ENCODE measurements at regions not wholly inside any gene's neighbourhood (a gene's known extent, or its start where the extent isn't known, plus 50 kb on each side); places are given as distances from the start of the nearest gene placed in this dataset.
A peak's percentile ranks its signal among the peaks of the same experiment; 100 is the strongest.
"Not testable (repeated sequence)": the region's sequence is repeated elsewhere in the genome, so short reads cannot be mapped to it uniquely, and the experiment has no call there.

DNA sequence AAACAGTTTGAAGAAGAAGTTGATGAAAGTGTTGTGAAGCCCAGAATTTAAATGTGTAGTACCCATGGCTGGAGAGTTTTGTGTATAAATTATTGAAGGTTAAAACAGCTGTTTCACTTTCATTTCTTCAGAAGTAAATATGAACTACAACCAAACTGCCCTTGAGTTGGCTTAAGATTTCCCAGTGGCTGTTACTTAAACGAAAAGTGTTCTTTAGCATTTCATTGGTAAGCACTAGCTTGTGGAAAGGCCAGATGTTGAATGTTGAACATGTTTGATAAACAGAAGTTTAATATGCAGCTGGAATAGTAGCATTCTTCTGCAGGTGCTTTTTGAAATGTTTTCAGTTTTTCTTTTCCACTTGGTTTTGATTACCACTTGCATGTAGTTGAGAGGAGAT, 83.2 kb upstream of the TNRC6B start:
- no peaks in the 10 kb centered on the region for H3K9me3 ChIP-seq (ENCODE audit: control insufficient read depth, low read length, poor library complexity, severe bottlenecking)
- Mint-ChIP-seq H3K27ac (no peak overlapping the region), H3K4me1 (peaks cover 43% of the 10 kb centered on the region), H3K4me3 (peak overlapping the region; percentile 77), H3K36me3 (ENCODE audit: low read depth) (no peaks in the 10 kb centered on the region), H3K27me3 (no peaks in the 10 kb centered on the region)
- DNase-seq: no peak
- ATAC-seq: peak; percentile 53

GRCh38 chr22:40099887-40100286, 77.8 kb upstream of the TNRC6B start:
- H3K27ac Mint-ChIP-seq; H3K36me3 Mint-ChIP-seq (ENCODE audit: low read depth); ATAC-seq; H3K9me3 ChIP-seq (ENCODE audit: control insufficient read depth, low read length, poor library complexity, severe bottlenecking); H3K4me3 Mint-ChIP-seq; H3K27me3 Mint-ChIP-seq; DNase-seq: not testable (repeated sequence)
- peaks cover 39% of the 10 kb centered on the region for H3K4me1 Mint-ChIP-seq

DNA sequence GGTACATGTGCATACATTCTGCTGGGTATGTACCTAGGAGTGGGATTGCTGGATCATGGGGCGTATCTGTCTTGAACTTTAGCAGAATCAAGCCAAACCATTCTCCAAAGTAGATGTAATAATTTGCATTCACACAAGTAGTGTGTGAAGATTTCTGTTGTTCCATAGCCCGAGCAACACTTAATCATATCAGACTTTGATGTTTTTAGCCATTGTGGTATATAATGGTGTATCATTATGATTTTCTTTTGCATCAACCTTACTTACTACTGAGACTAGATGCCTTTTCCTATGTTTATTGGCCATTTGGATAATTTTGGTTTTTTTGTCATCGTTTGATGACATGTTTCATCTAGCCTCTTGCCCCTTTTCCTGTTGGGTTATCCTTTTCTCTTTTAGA, 72.0 kb upstream of the TNRC6B start:
- no peak for ATAC-seq
- peaks cover 2% of the 10 kb centered on the region for H3K36me3 Mint-ChIP-seq (ENCODE audit: low read depth)
- H3K4me1 Mint-ChIP-seq: peaks cover 51% of the 10 kb centered on the region
- no peak overlapping the region for H3K4me3 Mint-ChIP-seq
- DNase-seq: no peak
- no peaks in the 10 kb centered on the region for H3K27me3 Mint-ChIP-seq
- H3K9me3 ChIP-seq (ENCODE audit: control insufficient read depth, low read length, poor library complexity, severe bottlenecking): no peaks in the 10 kb centered on the region
- H3K27ac Mint-ChIP-seq: peak overlapping the region; percentile 91

DNA sequence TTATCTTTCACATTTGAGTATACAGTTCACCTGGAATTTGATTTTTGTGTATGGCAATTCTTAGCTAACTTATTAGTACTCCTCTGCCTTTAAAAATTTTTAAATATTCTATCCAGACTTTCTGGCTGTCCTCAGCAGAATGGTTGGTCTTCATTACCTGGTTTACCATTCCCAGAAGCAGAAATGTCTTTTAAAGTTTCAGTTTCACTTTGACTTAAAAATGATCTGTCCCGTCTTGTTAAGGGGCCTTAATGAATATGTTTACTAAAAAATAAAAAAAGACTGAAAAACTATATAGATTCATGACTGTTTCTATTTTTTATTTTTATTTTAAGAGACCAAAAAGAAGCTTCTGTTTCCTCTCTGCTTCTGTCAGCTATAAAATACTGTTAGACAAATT, 70.5 kb upstream of the TNRC6B start:
- ATAC-seq (no peak), DNase-seq (no peak)
- Mint-ChIP-seq H3K36me3 (ENCODE audit: low read depth) (no peaks in the 10 kb centered on the region), H3K27me3 (no peaks in the 10 kb centered on the region), H3K27ac (peak overlapping the region; percentile 91), H3K4me3 (peak overlapping the region; percentile 82), H3K4me1 (peaks cover 53% of the 10 kb centered on the region)
- no peaks in the 10 kb centered on the region for H3K9me3 ChIP-seq (ENCODE audit: control insufficient read depth, low read length, poor library complexity, severe bottlenecking)

GRCh38 chr22:40107851-40108378, 69.8 kb upstream of the TNRC6B start:
- Mint-ChIP-seq H3K27ac (peak overlapping the region; percentile 91), H3K36me3 (ENCODE audit: low read depth) (no peaks in the 10 kb centered on the region), H3K4me3 (peak overlapping the region; percentile 82), H3K27me3 (no peaks in the 10 kb centered on the region), H3K4me1 (peaks cover 57% of the 10 kb centered on the region)
- peak; percentile 72 for ATAC-seq
- H3K9me3 ChIP-seq (ENCODE audit: control insufficient read depth, low read length, poor library complexity, severe bottlenecking): no peaks in the 10 kb centered on the region
- DNase-seq: no peak

DNA sequence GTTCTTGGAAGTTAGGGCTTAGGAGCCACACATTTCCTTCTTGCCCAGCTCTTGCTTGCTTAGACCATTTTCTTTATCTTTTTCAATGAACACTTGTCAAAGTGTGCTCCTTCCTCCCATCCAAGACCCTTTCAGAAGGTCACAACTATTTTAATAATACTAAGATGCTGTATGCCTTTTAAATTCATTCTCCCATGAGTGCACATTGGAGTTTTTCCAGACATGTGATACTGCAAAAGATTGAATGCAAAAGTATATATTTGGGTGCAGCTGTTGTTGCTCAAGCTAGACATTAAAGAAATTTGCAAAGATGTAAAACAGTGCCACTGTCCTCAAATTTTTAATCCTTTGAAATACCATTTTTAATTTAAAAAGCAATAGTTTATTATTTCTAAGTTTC, 69.3 kb upstream of the TNRC6B start:
- Mint-ChIP-seq H3K27ac (peak overlapping the region; percentile 91), H3K36me3 (ENCODE audit: low read depth) (no peaks in the 10 kb centered on the region), H3K4me1 (peaks cover 57% of the 10 kb centered on the region), H3K4me3 (peak overlapping the region; percentile 82), H3K27me3 (no peaks in the 10 kb centered on the region)
- ATAC-seq (no peak), DNase-seq (no peak)
- H3K9me3 ChIP-seq (ENCODE audit: control insufficient read depth, low read length, poor library complexity, severe bottlenecking): no peaks in the 10 kb centered on the region

DNA sequence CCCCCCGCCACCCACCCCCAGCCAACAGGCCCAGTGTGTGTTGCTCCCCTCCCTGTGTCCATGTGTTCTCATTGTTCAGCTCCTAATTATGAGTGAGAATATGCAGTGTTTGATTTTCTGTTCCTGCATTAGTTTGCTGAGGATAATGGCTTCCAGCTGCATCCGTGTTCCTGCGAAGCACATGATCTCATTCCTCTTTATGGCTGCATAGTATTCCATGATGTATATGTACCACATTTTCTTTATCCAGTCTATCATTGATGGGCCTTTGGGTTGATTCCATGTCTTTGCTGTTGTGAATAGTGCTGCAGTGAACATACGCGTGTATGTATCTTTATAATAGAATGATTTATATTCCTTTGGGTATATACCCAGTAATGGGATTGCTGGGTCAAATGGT, 68.8 kb upstream of the TNRC6B start:
- not testable (repeated sequence) for H3K36me3 Mint-ChIP-seq (ENCODE audit: low read depth); H3K9me3 ChIP-seq (ENCODE audit: control insufficient read depth, low read length, poor library complexity, severe bottlenecking); ATAC-seq; H3K27me3 Mint-ChIP-seq; DNase-seq; H3K4me3 Mint-ChIP-seq; H3K27ac Mint-ChIP-seq
- peaks cover 60% of the 10 kb centered on the region for H3K4me1 Mint-ChIP-seq

DNA sequence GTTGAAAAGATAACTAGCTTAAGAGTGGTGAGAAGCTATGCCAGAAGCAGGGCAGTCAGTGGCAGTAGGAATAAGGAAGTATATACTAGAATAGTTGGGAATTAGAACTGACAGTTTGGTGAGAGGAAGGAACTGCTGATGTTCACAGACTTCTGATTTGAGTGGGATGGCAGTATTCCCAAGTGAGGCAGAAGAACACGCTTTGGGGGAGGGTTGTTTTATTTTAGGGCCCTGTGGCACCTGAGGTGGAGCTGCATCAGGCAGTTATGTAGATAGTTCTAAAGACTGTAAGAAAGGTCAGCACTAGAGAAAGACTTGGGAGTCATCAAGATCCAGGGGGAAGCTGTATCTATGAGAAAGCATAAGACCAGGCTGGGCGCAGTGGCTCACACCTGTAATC, 66.3 kb upstream of the TNRC6B start:
- no peaks in the 10 kb centered on the region for H3K9me3 ChIP-seq (ENCODE audit: control insufficient read depth, low read length, poor library complexity, severe bottlenecking)
- peaks cover 62% of the 10 kb centered on the region for H3K4me1 Mint-ChIP-seq
- no peaks in the 10 kb centered on the region for H3K36me3 Mint-ChIP-seq (ENCODE audit: low read depth)
- DNase-seq (no peak), ATAC-seq (no peak)
- peak overlapping the region; percentile 86 for H3K27ac Mint-ChIP-seq
- H3K27me3 Mint-ChIP-seq: no peaks in the 10 kb centered on the region
- H3K4me3 Mint-ChIP-seq: no peak overlapping the region

GRCh38 chr22:40112595-40112994, 65.1 kb upstream of the TNRC6B start:
- no peak for ATAC-seq
- H3K27me3 Mint-ChIP-seq: no peaks in the 10 kb centered on the region

GRCh38 chr22:40113696-40114095, 64.0 kb upstream of the TNRC6B start:
- ATAC-seq (no peak), DNase-seq (no peak)
- Mint-ChIP-seq H3K36me3 (ENCODE audit: low read depth) (no peaks in the 10 kb centered on the region), H3K27ac (peak overlapping the region; percentile 76), H3K4me3 (no peak overlapping the region), H3K27me3 (no peaks in the 10 kb centered on the region), H3K4me1 (peaks cover 66% of the 10 kb centered on the region)
- H3K9me3 ChIP-seq (ENCODE audit: control insufficient read depth, low read length, poor library complexity, severe bottlenecking): no peaks in the 10 kb centered on the region

More at GRCh38 chr22:40112595-40112994, 65.1 kb upstream of the TNRC6B start:
- H3K9me3 ChIP-seq (ENCODE audit: control insufficient read depth, low read length, poor library complexity, severe bottlenecking): no peaks in the 10 kb centered on the region
- Mint-ChIP-seq H3K4me3 (no peak overlapping the region), H3K36me3 (ENCODE audit: low read depth) (no peaks in the 10 kb centered on the region), H3K27ac (peak overlapping the region; percentile 86), H3K4me1 (peaks cover 66% of the 10 kb centered on the region)
- no peak for DNase-seq

DNA sequence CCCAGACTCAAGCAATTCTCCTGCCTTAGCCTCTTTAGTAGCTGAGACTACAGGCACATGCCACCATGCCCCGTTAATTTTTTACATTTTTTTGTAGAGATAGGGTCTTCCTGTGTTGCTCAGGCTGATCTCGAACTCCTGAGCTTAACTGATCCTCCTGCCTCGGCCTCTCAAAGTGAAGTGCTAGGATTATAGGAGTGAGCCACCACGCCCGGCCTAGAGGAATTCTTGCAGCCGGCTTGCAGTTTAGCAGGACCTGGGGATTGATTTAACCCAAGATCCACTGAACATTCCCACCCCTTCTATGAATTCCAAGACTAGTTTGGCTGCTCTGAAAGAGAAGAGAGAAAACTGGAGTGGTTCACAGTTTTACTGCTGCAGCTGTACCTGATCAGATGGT, 63.3 kb upstream of the TNRC6B start:
- Mint-ChIP-seq H3K27ac (no peak overlapping the region), H3K4me3 (no peak overlapping the region)

DNA sequence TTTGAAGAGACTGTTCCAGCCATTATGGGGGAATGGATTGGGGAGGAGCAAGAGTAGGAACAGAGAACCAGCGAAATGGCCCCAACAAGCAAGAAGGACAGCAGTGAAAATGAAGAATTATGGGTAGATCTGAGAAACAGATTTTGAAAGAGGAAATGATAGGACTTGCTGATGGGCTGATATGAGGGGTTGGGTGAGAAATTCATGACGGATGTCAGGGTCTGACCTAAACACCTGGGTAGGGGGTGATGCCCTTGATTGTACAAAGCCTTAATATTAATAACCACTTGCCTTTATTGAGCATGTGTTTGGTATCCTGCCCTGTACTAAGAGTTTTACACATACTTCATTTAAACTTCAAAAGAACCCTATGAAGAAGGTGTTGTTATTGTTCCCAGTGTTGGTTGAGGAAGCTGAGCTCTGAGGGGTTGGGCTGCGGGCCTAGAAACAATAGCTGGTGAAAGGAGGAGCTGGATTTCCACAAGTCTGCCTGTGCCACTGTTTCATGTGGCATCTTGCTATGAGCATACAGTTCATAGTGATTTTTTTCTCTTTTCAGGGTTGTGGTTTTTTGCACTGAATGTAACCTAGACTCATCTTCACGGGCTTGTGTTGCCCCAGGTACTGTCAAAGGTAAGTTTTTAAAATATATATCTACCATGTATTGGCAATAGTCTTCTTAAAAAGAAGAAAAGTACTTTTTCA, 61.1 kb upstream of the TNRC6B start:
- peaks cover 70% of the 10 kb centered on the region for H3K4me1 Mint-ChIP-seq
- DNase-seq (peak in 2 of 3 donors; percentile 23 to 32), ATAC-seq (peak; percentile 96)
- H3K27me3 Mint-ChIP-seq: no peaks in the 10 kb centered on the region
- peaks cover 5% of the 10 kb centered on the region for H3K36me3 Mint-ChIP-seq (ENCODE audit: low read depth)
- H3K9me3 ChIP-seq (ENCODE audit: control insufficient read depth, low read length, poor library complexity, severe bottlenecking): no peaks in the 10 kb centered on the region
- H3K4me3 Mint-ChIP-seq: peak overlapping the region; percentile 81
- peak overlapping the region; percentile 64 for H3K27ac Mint-ChIP-seq

More for the DNA sequence above, 63.3 kb upstream of the TNRC6B start:
- no peak for DNase-seq
- Mint-ChIP-seq H3K27me3 (no peaks in the 10 kb centered on the region), H3K36me3 (ENCODE audit: low read depth) (no peaks in the 10 kb centered on the region), H3K4me1 (peaks cover 65% of the 10 kb centered on the region)
- no peak for ATAC-seq
- H3K9me3 ChIP-seq (ENCODE audit: control insufficient read depth, low read length, poor library complexity, severe bottlenecking): no peaks in the 10 kb centered on the region

- ATAC-seq: no peak
- H3K27me3 Mint-ChIP-seq: no peaks in the 10 kb centered on the region
- H3K4me1 Mint-ChIP-seq: peaks cover 64% of the 10 kb centered on the region
- peaks cover 10% of the 10 kb centered on the region for H3K36me3 Mint-ChIP-seq (ENCODE audit: low read depth)
- peak overlapping the region; percentile 64 for H3K27ac Mint-ChIP-seq
- H3K9me3 ChIP-seq (ENCODE audit: control insufficient read depth, low read length, poor library complexity, severe bottlenecking): no peaks in the 10 kb centered on the region
- no peak for DNase-seq
- peak overlapping the region; percentile 31 for H3K4me3 Mint-ChIP-seq
These were observed 58.7 kb upstream of the TNRC6B start for GRCh38 chr22:40118979-40119378.

DNA sequence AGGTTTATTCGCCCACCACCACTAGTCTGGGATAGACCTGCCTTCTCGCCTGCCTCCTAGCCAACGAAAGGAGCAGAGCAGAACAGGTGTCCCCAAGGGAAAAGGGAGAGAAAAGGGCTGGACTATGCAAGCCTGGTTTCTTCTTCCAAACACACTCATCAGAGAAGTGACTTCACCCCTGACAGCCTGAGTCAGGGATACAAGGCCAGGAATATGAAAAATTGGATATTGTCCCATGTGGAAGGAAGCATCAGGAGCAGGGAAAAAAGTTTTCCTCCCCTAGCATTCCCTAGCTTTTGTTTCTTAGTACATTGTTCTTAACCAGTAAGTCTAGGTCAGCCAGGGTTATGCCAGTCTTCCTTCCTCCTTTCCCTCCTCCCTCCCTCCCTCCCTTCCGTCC, 56.9 kb upstream of the TNRC6B start:
- H3K9me3 ChIP-seq (ENCODE audit: control insufficient read depth, low read length, poor library complexity, severe bottlenecking): no peaks in the 10 kb centered on the region
- Mint-ChIP-seq H3K4me3 (no peak overlapping the region), H3K4me1 (peaks cover 58% of the 10 kb centered on the region), H3K27me3 (no peaks in the 10 kb centered on the region), H3K27ac (peak overlapping the region; percentile 69), H3K36me3 (ENCODE audit: low read depth) (peaks cover 10% of the 10 kb centered on the region)
- ATAC-seq (no peak), DNase-seq (no peak)
